ENCODE measurements at regions not wholly inside any gene's neighbourhood (a gene's known extent, or its start where the extent isn't known, plus 50 kb on each side); places are given as distances from the start of the nearest gene placed in this dataset.

GRCh38 chr7:15853832-15854470 lies 167.5 kb upstream of the MEOX2 start:
- no peak for TF ChIP-seq GATA1 (IDR thresholded peaks at IDR 0.05; ENCODE audit: low read depth, low read length)
- TF ChIP-seq POLR2A (IDR thresholded peaks at IDR 0.05; ENCODE audit: low read length): no peak
- no peak for DNase-seq

DNA sequence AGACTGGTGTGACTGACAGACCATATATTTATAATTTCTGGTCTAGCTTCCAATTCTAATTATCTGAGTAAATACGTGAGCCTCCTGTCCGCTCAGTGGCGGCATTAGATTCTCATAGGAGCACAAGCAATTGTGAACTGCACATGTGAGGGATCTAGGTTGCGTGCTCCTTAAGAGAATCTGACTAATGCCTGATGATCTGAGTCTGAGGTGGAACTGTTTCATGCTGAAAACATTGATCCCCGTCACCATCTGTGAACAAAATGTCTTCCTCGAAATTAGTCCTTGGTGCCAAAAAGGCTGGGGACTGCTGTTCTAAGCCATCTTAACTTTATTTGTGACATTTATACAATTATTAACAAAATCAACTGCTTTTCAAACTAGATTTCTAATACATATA lies 164.7 kb upstream of the MEOX2 start:
- TF ChIP-seq GATA1 (IDR thresholded peaks at IDR 0.05; ENCODE audit: low read depth, low read length) (no peak), POLR2A (IDR thresholded peaks at IDR 0.05; ENCODE audit: low read length) (no peak)
- no peak for DNase-seq

DNA sequence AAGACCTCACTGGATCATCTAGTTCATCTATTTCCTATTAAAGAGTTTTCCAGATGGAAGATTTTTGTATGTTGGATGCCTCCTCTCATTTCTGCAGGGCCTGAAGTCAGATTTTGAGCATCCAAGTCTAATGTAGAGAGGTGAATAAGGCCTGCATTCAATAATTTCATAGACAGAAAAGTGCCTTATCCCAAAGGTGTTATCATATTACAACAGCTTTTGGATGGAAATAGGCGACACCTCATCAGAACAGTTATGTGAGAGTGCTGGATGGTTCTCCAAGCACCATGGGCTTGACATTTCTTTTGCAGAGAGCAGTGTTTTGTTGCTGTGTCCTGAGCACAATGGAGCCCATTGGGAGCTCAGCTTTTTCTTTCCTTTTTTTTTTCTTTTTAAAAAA lies 162.4 kb upstream of the MEOX2 start:
- DNase-seq: peak in 1 of 2 experiments; percentile 6
- TF ChIP-seq POLR2A (IDR thresholded peaks at IDR 0.05; ENCODE audit: low read length) (no peak), GATA1 (IDR thresholded peaks at IDR 0.05; ENCODE audit: low read depth, low read length) (no peak)

- TF ChIP-seq GATA1 (IDR thresholded peaks at IDR 0.05; ENCODE audit: low read depth, low read length): no peak
- no peak for TF ChIP-seq POLR2A (IDR thresholded peaks at IDR 0.05; ENCODE audit: low read length)
- peak in 1 of 2 experiments; percentile 15 for DNase-seq
Measured at GRCh38 chr7:15848362-15848761, 161.9 kb upstream of the MEOX2 start.

DNA sequence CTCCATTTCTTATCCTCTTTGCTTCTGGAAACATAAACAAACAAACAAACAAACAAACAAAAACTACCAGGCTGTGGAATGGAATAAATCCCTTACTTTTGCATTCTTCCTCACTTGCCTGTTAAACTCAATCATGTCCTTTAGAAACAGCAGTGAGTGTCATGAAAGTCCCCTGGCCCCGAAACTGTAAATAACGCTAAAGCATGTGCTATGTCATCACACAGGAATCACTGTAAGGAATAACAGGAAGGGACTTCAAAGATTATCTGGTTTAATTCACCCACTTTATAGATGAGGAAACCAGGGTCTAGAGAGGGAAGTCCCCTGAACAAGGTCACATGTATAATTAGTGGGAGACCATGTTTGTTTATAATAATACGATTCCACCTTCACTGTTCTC lies 159.4 kb upstream of the MEOX2 start:
- TF ChIP-seq GATA1 (IDR thresholded peaks at IDR 0.05; ENCODE audit: low read depth, low read length): no peak
- no peak for TF ChIP-seq POLR2A (IDR thresholded peaks at IDR 0.05; ENCODE audit: low read length)
- no peak for DNase-seq

GRCh38 chr7:15845461-15845860 lies 159.0 kb upstream of the MEOX2 start:
- DNase-seq: no peak

GRCh38 chr7:15839416-15840100 lies 153.1 kb upstream of the MEOX2 start:
- no peak for TF ChIP-seq POLR2A (IDR thresholded peaks at IDR 0.05; ENCODE audit: low read length)
- TF ChIP-seq GATA1 (IDR thresholded peaks at IDR 0.05; ENCODE audit: low read depth, low read length): no peak

More at GRCh38 chr7:15845461-15845860, 159.0 kb upstream of the MEOX2 start:
- TF ChIP-seq GATA1 (IDR thresholded peaks at IDR 0.05; ENCODE audit: low read depth, low read length) (no peak), POLR2A (IDR thresholded peaks at IDR 0.05; ENCODE audit: low read length) (no peak)

DNA sequence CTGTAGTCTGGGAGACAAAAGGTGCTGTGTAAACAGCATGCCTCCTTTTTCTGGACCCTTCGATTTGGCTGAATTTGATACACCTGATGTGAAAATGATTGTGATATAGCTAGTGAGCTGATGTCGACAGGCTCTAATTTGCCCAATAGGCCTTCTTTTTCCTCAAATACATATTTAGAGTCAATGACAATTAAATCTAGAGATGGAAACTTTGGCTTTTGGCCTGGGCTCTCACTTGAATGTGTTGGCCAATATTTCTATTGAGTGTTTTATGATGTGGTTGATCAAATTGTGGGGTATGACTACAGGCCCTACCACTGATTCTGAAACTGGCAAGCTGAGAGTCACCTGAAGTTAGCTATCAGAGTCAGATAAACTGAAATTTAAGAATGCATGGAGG lies 151.8 kb upstream of the MEOX2 start:
- no peak for DNase-seq
- no peak for TF ChIP-seq POLR2A (IDR thresholded peaks at IDR 0.05; ENCODE audit: low read length)

More at GRCh38 chr7:15839416-15840100, 153.1 kb upstream of the MEOX2 start:
- no peak for DNase-seq

DNA sequence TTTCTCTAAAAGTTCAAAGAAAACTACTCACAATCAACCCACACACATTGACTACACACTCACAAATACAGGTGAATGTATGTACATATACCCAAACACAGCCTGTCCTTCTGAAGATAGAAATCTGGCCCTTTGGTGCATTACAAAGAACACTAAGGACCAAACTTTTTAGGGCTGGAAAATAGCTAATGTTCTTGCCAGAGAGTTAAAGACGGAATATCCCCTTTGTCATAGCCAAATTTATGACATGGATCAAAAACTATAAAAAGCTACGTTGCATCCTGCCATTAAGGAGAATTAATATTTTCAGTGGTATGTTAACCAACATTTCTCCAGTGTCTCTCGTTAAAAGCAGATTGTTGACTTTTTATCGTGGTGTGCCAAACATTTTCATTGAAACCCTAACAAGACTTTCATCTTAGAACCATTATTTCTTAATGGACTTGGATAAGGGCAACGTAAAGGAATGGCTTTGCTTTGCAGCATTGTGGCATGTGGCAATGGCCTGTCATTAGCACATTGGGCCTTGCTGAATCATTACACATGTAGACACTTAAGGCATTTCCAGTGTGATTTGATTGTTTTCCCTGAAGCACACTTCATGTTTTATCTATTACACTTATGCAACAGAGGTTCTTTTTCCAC lies 150.9 kb upstream of the MEOX2 start:
- TF ChIP-seq GATA1 (IDR thresholded peaks at IDR 0.05; ENCODE audit: low read depth, low read length) (no peak), POLR2A (IDR thresholded peaks at IDR 0.05; ENCODE audit: low read length) (no peak)

DNA sequence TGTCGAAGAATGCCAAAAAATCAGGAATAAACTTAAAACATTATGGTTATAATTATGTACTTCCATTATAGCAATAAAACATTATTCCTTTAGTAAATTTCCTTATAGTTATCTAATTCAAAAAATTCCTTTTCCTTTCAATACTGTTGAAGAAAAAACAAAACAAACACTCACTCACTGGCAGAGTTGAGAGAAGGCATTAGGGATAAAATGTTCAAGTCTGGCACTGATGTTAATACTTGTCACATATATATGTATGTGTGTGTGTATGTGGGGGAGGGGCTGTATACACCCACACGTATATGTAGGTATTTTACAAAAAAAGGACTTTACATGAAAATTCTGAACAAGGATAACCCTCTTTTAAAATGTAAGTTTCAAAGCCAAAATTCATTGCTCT lies 150.2 kb upstream of the MEOX2 start:
- no peak for DNase-seq
- TF ChIP-seq POLR2A (IDR thresholded peaks at IDR 0.05; ENCODE audit: low read length): no peak
- TF ChIP-seq GATA1 (IDR thresholded peaks at IDR 0.05; ENCODE audit: low read depth, low read length): no peak

More for the DNA sequence above, 150.9 kb upstream of the MEOX2 start:
- no peak for DNase-seq

DNA sequence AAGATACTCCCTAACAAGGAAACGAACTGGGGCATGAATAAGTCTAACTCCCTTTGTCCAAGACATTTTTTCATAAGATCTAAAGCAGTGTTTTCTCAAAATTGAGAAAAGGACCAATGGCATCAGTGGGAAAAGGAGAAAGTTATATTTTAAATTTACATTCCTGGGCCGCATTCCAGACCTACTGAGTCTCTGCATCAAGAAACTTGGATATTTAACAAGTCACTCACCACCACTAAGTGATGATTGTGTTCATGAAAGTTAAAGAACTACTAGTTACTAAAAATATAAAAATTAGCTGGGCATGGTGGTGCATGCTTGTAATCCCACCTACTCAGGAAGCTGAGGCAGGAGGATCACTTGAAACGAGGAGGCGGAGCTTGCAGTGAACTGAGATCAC lies 149.6 kb upstream of the MEOX2 start:
- DNase-seq: no peak

DNA sequence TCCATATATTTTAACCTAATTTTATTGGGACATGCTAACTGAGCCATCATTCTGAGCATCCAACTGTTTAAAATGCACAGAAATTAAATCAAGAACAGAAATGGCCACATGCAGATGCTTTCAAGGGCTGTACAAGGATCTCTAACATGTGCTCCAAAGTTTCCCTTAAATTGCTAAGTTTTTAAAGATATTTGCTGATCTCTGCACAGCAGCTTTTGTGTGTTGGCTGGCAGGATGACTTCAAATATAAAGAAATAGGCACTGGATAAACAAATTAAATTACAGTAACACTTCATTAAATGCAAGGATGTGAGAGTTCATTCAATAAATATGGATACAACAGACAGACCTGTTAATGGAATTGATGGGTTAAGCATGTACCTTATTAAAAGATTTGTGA lies 148.0 kb upstream of the MEOX2 start:
- no peak for DNase-seq

More for the DNA sequence above, 149.6 kb upstream of the MEOX2 start:
- TF ChIP-seq GATA1 (IDR thresholded peaks at IDR 0.05; ENCODE audit: low read depth, low read length) (no peak), POLR2A (IDR thresholded peaks at IDR 0.05; ENCODE audit: low read length) (no peak)

DNA sequence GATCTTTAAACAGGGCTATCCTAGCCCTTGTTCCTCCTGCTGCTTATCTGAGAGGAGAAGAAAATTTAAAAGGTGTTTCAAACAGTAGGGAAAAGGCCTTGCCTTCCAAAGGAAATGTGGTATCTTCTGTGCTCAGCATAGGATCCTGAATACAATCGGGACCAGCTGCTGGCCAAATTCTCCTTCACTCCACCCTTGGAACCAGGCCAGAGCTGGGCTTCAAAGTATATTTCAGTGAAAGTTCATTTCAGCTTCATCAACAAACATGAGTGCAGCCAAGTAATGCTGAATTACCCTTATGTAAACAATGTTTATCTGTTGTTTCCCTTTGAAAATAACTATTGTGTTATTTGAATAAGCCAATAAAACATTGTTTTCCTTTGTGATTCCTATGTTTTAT lies 146.5 kb upstream of the MEOX2 start:
- peak; percentile 2 to 8 for DNase-seq

More for the DNA sequence above, 148.0 kb upstream of the MEOX2 start:
- TF ChIP-seq GATA1 (IDR thresholded peaks at IDR 0.05; ENCODE audit: low read depth, low read length) (no peak), POLR2A (IDR thresholded peaks at IDR 0.05; ENCODE audit: low read length) (no peak)

DNA sequence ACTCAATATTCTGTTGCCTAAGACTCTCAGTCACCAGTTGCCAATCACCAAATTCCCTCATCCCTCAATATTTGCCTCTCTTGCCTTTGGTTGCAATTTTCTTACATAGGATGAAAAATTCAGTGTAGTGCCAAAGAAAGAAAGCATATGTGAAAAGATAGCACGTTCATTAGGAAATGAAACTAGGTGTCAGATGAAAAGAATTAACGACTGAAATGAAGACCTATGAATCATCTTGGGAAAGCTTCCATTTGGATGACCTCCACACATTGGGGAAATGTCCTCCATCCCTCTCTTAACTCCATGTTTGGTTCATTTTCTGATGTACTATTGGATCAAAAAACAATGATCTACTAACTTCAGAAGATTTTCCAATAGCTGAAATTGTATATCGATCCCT lies 145.1 kb upstream of the MEOX2 start:
- no peak for DNase-seq
- TF ChIP-seq GATA1 (IDR thresholded peaks at IDR 0.05; ENCODE audit: low read depth, low read length) (no peak), POLR2A (IDR thresholded peaks at IDR 0.05; ENCODE audit: low read length) (no peak)

More for the DNA sequence above, 146.5 kb upstream of the MEOX2 start:
- TF ChIP-seq GATA1 (IDR thresholded peaks at IDR 0.05; ENCODE audit: low read depth, low read length) (no peak), POLR2A (IDR thresholded peaks at IDR 0.05; ENCODE audit: low read length) (no peak)
